ENCODE measurements at regions not wholly inside any gene's neighbourhood (a gene's known extent, or its start where the extent isn't known, plus 50 kb on each side); places are given as distances from the start of the nearest gene placed in this dataset.

GRCh38 chr3:95438274-95438673 lies 1375.4 kb downstream of the NSUN3 start:
- Mint-ChIP-seq H3K9me3 (no peaks in the 10 kb centered on the region), H3K4me3 (no peak overlapping the region), H3K4me1 (no peaks in the 10 kb centered on the region)

DNA sequence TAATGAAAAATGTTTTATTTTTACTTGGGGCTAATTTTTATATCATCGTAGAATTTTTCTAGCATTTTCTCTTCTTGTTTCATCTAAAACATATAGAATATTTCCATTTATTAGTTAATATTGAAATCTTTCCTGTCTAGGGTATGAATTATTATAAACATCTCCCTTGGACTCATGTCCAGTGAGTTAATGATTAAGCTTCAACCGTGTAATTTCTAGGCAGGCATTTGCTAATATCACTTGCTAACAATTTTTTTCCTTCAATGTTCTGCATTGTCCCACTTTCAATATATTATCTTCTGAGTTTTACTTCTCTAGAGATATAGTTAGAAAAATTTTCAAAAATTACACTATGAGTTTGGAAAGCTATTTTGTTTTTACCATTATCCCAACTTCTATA lies 1371.6 kb upstream of the EPHA6 start:
- H3K9me3 Mint-ChIP-seq, result no peaks in the 10 kb centered on the region

More at GRCh38 chr3:95438274-95438673, 1375.4 kb downstream of the NSUN3 start:
- no peak overlapping the region for H3K27ac Mint-ChIP-seq
- no peak for TF ChIP-seq CTCF (IDR thresholded peaks at IDR 0.05; ENCODE audit: unreplicated experiment in 3 of 3)
- H3K36me3 Mint-ChIP-seq (ENCODE audit: low read depth), result no peaks in the 10 kb centered on the region
- H3K27me3 Mint-ChIP-seq (ENCODE audit: low read depth), result no peaks in the 10 kb centered on the region

DNA sequence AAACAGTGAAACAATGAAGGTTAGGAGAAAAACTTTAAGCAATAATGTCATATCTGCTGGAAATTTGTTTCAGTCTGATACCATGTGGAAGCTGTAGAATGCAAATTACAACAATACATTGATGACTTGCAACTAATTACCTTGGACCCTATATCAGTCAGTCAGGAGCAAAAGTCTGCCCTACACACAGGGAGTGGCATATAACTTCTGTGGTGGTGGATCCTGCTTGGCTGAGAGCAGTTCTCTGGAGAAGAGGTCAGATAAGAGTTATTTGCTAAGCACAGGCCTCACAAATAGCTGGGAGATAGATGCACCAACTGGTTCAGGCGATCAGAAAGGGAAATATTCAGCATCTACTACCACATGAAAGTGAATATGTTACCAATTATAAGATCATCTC lies 1364.6 kb upstream of the EPHA6 start:
- Mint-ChIP-seq H3K4me3 (no peak overlapping the region), H3K27ac (no peak overlapping the region), H3K27me3 (ENCODE audit: low read depth) (no peaks in the 10 kb centered on the region), H3K36me3 (ENCODE audit: low read depth) (no peaks in the 10 kb centered on the region), H3K4me1 (no peaks in the 10 kb centered on the region), H3K9me3 (no peaks in the 10 kb centered on the region)
- TF ChIP-seq CTCF (IDR thresholded peaks at IDR 0.05; ENCODE audit: unreplicated experiment in 3 of 3), result no peak

More for the DNA sequence above, 1371.6 kb upstream of the EPHA6 start:
- Mint-ChIP-seq H3K27me3 (ENCODE audit: low read depth) (no peaks in the 10 kb centered on the region), H3K4me3 (no peak overlapping the region), H3K27ac (no peak overlapping the region), H3K4me1 (no peaks in the 10 kb centered on the region), H3K36me3 (ENCODE audit: low read depth) (no peaks in the 10 kb centered on the region)
- no peak for TF ChIP-seq CTCF (IDR thresholded peaks at IDR 0.05; ENCODE audit: unreplicated experiment in 3 of 3)

DNA sequence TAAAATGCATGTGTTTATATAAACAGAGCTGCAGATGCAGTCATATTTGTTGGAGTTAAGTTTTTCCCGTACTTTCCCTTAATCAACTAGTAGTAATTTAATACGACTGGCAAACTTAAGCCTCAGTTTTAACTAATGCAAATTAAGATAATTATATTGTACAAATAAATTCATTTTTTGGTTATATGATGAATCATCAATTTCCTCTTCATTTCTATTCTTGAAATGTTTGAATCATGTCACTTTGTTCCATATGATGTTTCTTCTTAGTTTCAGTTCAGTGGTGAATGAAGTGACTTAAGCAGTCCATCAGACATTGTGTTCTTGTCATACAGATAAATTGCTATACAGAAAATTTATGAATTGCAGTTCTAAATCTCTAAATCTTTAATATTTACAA lies 1361.2 kb upstream of the EPHA6 start:
- Mint-ChIP-seq H3K27ac (no peak overlapping the region), H3K4me1 (no peaks in the 10 kb centered on the region), H3K9me3 (no peaks in the 10 kb centered on the region), H3K27me3 (ENCODE audit: low read depth) (no peaks in the 10 kb centered on the region), H3K4me3 (no peak overlapping the region), H3K36me3 (ENCODE audit: low read depth) (no peaks in the 10 kb centered on the region)
- no peak for TF ChIP-seq CTCF (IDR thresholded peaks at IDR 0.05; ENCODE audit: unreplicated experiment in 3 of 3)

DNA sequence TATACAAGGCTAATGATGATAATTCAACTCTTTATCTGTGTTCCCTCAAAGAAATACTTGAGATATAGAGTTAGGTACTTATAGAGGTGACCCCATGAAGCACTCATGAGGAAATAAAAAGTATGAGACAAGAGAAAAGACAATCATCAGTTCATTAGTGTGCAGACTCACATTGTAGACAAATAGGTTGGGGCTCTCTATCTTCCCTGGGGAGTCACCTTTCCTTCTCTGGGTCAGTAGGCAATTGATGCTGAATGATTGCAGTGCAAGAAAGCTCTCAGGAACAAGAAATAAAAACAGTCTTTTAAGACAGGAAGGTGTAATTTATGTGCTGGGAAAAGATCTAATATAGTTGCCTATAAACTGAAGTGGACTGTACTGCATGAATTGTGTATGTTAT lies 1357.6 kb upstream of the EPHA6 start:
- Mint-ChIP-seq H3K9me3 (no peaks in the 10 kb centered on the region), H3K27me3 (ENCODE audit: low read depth) (no peaks in the 10 kb centered on the region), H3K36me3 (ENCODE audit: low read depth) (no peaks in the 10 kb centered on the region), H3K27ac (no peak overlapping the region), H3K4me3 (no peak overlapping the region), H3K4me1 (no peaks in the 10 kb centered on the region)
- no peak for TF ChIP-seq CTCF (IDR thresholded peaks at IDR 0.05; ENCODE audit: unreplicated experiment in 3 of 3)

DNA sequence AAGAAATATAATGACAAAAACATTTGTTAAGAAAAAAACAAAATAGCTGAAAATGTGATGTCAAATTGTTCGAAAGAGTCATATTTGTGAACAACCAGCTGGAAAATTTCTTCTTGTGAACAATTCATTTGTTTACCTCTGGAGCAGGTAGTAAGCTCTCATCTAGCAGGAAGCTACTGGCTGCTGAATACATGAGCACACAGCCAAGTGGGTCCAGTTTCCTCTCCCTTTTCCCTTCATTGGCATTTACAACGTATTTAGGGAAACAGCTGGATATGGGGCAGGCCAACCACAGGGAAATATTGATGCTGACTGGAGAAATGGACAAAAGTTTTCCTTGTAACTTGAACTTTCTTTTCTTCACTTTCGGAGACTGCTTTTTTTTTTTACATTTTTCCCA lies 1354.7 kb upstream of the EPHA6 start:
- no peaks in the 10 kb centered on the region for H3K9me3 Mint-ChIP-seq
- no peak for TF ChIP-seq CTCF (IDR thresholded peaks at IDR 0.05; ENCODE audit: unreplicated experiment in 3 of 3)
- no peak overlapping the region for H3K4me3 Mint-ChIP-seq
- H3K36me3 Mint-ChIP-seq (ENCODE audit: low read depth), result no peaks in the 10 kb centered on the region
- peaks cover 5% of the 10 kb centered on the region for H3K4me1 Mint-ChIP-seq
- no peaks in the 10 kb centered on the region for H3K27me3 Mint-ChIP-seq (ENCODE audit: low read depth)
- H3K27ac Mint-ChIP-seq, result no peak overlapping the region
